ENCODE measurements at regions not wholly inside any gene's neighbourhood (a gene's known extent, or its start where the extent isn't known, plus 50 kb on each side); places are given as distances from the start of the nearest gene placed in this dataset.

DNA sequence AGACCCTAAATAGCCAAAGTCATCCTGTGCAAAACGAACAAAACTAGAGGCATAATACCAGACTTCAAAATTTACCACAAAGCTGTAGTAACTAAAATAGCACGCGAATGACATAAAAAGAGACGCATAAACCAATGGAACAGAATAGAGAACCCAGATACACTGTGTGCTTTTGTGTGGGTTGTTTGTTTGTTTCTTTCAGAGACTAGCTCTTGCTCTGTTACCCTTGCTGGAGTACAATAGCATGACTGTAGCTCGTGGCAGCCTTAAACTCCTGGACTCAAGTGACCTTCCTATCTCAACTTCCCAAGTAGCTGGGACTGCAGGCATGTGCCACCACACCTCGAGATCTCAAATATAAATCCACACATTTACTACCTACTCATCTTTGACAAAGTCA is 1314.6 kb upstream of the GBE1 start:
- no peak for DNase-seq

DNA sequence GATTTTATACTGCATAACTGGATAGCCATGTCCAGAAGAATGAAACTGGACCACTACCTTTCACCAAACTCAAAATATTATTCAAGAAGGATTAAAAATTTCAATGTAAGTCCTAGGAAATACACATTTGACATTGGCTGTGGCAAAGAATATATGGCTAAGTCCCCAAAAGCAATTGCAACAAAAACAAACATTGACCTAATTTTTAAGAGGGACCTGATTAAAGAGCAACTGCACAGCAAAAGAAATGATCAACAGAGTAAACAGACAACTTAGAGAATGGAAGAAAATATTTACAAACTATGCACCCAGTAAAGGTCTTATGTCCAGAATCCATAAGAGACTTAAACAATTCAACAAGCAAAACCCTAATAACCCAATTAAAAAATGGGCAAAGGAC is 1313.0 kb upstream of the GBE1 start:
- no peak for DNase-seq

DNA sequence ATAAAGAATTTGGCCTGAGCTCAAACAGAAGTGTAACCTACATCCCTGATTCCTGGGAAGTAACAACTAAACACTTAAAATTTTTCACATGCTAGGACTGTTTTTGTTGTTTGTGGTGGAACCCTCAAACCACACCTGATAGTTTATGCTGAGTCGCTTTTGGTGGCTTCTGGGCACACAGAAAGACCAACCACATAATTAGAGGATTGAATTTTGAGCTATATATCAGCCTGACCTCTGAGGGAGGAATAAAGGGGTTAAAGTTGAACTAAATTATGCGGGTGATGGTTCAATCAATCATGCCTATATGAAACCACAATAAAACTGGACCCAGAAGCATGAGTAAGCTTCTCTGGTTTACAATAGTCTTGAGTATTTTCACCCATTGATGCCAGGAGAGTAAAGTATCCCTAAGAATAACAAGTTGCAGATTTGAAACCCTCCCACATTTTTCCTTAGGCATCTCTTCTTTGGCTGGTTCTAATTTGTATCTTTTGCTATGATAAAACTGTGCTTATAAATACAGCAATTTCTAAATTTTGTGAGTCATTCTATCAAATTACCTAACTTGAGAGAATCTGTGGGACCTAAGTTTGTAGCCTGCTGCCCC is 1304.5 kb upstream of the GBE1 start:
- no peak for DNase-seq

DNA sequence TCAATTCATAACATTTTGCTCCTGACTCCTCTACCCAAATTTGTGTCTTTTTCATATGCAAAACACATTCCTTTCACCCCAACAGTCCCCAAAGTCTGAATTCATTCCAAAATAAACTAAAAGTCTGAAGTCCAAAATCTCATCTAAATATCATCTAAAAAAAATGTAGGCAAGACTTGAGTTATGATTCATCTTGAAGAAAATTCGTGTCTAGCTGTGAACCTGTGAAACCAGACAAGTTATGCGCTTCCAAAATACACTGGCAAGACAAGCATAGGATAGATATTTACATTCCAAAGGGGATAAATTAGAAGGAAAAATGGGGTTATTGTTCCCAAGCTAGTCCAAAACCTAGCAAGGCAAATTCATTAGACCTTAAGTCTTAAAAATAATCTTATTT is 1302.0 kb upstream of the GBE1 start:
- DNase-seq, result no peak

DNA sequence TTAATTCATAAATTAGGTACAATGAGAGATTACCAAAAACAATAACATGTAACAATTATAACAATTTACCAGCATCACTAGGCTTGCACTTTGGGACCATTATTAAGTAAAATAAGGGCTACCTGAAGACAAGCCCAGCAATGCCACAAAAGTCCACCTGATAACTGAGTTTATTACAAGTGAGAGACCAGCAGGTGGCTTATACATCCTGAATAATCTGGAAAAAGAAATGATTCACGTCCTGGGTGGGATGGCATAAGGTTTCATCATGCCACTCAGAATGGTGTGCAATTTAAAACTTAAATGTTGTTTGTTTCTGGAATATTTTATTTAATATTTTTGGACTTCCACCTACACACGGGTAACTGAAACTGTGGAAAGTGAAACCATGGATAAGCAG is 1287.1 kb upstream of the GBE1 start:
- DNase-seq, result no peak

DNA sequence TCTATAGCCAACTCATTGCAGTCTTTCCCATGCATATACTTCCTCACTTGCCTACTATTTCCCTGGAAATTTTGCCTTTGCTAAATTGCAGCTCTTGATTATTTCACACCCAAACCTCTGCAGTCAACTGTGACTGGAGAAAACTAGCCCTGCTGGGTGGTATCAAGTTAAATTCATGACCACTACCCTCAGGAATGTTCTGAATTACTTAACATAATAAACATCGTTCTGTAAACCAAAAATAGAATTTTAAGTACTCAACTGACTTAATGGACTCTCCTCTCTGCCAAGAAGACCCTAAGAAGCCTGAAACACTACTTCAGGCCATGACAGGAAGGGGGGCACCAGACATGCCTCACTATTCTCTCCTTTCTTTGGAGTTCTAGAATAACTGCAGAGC is 1278.0 kb upstream of the GBE1 start:
- DNase-seq, result no peak

DNA sequence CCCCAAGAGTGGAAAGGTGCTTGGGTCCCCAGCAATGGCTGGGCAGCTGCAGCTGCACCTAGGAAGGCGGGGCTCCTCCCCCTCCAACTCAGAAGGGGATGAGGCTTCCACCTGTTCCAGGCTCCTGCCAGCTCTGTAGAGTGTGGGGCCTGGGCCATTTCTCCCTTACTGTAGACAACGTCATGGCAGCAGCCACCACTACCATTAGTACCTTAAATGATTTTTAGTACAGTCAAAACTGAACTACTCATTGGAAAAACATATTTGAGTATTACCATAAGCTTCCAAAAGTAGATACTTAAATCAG is 1274.2 kb upstream of the GBE1 start:
- no peak for DNase-seq

DNA sequence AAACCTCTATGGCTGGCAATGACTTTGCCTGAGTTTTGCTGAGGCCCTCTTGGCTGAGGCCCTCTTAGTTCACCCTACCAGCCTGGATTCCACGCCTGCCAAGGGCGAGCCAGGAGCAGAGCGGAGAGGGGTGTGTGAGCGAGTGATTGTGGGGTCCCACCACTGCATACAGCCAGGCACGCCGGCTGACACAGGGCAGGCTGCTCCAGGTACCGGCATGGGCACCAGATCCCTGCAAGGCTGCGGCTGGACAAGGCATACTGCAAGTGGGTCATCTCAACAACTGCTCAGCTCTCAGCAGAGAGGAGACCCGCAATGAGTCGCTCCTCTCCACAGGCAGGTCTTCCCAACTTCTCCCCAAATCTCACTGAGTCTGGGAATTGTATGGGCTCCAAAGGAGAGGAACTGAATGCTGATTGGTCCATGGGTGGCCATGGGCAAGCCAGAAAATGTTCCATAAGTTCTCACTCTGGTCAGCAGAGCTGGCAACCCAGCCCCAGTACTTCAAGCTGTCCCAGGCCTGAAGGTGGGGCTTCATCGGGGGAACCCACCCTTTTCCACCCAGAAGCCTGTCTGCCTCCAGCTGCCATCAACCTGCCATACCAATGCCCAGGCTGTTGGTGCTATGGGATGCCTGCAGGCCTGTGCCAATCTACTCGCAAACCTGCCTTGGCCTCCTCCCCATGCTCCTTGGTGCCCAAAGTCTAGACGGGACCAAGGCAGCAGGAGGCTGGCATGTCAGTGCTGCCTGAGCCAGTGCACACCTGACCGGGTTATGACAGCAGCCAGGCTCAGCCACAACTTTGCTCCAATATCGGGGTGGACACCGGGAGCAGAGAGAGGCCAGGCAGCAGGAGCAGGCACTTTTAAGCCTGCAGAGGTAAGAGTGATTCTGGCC is 1273.6 kb upstream of the GBE1 start:
- DNase-seq, result no peak

DNA sequence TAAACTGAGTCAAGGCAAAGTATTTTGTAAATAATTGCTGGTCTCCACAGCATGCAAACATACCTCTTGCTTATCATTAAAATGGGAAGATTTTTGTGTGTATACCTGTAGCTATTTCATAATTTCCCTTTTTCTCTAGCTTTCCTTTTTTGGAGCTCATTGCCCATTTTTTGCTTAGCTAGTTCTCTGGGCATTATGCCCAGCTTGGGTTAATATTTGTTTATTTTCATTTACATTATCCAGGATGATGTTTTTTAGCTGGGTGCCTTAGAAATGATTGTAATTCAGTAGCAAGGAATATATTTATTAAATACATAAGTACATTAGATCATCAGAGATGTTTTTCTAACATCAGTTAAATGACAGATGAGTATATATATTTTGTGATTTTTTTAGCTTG is 1271.7 kb upstream of the GBE1 start:
- no peak for DNase-seq

DNA sequence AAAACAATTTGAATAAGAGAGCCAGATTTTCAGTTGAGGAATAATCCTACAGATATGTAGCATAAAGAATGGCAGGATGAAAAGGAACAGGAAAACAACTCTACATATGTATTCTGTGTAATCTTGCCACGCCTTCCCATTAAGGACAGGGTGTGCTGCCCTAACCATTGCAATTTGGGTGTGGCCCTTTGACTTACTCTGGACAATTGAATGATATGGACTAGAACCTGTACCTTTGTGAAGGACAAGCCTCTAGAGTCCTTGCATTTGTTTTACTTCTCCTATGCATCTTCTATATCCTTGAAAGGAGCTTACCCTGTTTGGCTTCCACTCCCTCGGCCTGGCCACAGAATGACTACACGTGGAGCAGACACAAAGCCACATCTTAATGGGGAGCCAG is 1261.6 kb upstream of the GBE1 start:
- no peak for DNase-seq

DNA sequence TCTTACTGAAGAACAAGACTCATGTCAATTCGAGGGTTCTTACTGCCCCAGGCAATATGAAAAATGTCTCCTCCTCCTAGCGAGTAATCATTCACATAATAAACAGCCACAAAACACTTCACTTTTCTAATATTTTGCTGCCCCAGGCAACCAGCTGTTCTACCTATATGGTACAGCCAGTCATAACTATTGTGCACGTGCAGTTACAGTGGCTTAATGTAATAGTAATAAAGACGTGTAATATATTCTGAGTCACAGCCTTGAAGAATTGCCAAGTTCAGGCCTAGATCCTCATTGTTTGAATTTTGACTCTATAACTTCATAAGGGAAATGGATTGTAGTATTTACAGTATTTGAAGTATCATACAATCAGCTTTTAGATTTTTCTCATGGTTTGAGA is 1250.0 kb upstream of the GBE1 start:
- DNase-seq, result no peak

DNA sequence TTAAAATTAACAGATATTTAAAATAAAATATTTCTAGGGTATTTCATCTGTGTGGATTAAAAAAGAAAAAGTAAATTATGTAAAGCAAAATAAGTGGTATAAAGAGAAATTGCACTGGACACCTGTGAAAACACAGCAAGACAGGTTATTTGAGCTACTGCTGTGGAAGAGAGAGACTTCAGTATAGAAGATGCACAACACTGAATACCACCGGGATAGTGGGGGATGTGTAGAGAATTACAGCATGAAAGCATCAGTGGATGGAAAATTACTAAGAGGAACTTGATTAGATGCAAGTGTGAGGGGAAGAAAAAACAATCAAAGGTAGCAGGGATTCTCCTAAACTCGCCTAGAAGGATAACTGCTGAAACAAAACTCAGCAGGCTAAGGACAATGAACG is 1242.5 kb upstream of the GBE1 start:
- DNase-seq, result no peak

DNA sequence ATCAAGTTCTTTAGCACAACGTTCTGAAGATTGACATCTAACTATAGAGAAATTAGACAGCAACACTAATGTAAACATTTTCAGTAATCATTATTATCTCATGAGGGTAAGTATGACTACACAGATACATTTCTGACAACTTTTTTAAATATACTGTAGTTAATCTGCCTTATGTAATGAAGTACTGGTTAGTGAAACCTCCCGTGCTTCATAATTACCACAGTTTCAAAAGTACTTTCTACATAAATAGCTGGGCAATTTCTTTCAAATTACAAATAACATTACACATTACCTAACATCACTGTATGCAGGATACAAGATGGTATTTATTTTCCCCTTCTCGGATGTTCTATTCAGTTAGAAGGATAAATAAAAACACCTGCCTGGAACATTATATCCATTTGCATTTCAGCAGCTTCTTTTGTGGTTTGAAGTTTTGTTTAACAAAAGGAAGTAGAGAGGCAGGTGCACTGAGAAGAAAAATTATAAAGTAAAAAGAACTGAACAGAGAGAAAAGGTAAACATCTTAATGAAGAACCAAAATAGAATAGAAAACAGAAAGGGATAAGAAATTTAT is 1241.5 kb upstream of the GBE1 start:
- no peak for DNase-seq

DNA sequence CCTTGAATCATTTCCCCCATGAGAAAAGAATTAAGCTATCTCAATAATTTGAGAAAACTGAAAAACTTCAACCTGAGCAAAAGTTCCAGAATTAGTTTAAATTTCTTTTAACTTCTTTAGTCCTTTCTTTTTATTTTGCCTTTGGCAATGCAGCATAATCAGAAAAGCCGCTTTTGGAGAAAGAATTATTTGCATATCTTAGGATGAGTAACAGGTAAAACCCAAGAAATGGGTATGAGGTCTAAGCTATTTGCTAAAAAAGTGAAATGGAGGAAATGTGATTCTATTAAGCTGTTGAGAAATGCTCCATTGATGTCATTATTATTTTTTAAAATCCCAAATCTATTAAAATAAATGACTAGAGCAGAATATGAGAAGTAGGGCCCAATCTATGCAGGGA is 1238.3 kb upstream of the GBE1 start:
- no peak for DNase-seq

DNA sequence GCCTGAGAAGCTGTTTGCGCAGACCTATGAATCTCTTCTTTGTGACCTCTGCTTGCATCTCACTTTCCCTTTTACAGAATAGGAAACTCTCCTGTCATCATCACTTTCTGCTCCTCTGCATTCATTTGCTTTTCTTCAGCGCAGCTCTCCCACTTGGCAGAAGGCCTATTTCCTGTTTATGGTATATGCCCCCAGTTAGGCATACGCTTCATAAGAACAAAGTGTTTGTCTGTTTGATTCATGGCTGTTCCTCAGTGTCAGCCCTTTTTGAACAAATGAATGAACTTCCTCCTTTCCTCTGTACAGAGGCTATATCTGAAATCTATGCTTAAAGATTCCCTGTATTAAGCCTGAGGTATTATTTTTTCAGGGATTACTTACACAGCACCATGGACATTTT is 1216.9 kb upstream of the GBE1 start:
- no peak for DNase-seq

DNA sequence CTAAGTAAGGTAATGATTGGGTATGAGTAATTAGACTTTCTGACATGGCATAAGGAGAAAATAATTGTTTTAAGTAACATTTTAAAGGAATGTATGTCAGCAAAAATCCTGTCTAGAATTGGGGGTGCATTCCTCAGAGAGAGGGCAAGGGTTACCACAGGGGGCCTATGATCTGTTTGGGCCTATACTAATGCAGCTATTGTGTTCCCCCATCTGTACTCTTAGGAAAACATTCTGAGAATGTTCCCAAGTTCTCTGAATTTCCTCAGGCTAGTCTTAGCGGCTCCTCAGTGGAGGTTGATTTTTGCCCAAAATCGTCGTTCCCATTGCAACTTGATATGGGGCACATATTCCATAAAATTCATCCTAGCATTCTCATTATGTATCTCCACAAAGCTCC is 1216.4 kb upstream of the GBE1 start:
- no peak for DNase-seq

DNA sequence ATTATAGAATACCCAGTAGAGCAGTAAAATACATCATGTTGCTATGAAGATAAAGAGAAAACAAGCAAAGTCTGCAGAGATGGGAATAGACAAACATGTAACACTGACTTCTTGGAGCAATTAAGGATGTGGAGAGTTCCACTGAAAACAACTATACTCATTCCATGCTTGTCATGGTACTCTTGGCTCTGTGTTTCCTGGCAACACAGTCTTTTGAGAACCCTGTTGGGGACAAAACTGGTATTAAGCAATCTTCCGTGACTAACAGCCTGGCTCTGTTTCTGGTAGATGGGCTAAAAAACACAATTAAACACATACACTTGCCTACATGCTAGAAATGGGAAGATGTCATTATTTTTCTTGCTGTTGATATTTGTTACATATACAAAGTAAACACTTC is 1212.3 kb upstream of the GBE1 start:
- DNase-seq, result no peak

DNA sequence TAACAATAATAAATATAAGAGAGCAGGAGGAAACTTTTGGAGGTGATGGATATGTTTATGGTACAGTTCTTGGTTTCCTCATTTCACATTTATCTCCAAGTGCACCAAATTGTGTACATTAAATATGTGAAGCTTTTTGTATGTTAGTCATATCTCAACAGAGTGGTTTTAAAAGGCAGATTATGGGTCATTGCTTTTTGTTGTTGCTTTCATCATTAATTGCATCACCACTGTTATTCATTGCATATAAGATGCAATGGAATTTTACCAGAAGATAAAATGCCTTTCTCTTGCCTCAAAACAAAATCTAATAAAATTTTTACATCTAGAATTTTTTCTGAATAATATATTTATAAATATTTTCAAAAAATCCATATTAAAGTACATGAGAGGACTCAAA is 1198.9 kb upstream of the GBE1 start:
- DNase-seq, result no peak

DNA sequence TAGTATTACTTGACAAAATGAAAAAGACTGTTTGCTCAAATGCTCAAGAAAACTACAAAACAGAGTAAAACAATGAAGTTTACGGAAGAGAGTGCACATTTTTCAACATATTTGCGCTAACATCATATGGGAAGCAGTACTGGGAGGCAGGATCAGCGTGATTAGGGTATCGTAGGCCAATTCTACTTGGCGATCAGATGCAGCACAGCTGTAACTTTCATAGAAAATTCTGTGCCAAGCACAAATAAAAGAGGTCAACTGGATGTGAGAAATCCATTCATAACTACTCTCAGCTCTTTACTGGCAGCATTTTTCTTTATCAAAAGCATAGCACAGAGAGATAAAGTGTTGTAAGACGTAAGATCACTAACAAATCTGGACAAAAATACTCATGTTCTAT is 1196.3 kb upstream of the GBE1 start:
- no peak for DNase-seq

DNA sequence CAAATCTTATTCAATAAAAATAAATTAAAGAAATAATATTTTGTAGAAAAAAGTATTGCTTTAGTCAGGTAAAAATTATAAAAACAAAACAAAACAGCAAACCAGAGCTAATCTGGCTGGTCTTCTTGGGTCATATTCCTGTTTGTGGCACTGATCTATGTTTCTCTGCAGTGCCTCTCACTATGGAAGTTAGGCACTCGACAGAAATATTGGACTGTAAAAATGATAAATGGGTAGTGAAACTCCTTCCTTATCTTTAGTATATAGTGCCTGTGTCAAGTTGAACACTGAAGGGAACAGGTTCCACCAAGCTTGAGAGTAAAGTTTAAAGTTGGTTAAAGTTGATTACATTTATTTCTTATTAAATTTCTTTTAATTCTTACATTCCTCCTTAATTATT is 1195.6 kb upstream of the GBE1 start:
- DNase-seq, result no peak

DNA sequence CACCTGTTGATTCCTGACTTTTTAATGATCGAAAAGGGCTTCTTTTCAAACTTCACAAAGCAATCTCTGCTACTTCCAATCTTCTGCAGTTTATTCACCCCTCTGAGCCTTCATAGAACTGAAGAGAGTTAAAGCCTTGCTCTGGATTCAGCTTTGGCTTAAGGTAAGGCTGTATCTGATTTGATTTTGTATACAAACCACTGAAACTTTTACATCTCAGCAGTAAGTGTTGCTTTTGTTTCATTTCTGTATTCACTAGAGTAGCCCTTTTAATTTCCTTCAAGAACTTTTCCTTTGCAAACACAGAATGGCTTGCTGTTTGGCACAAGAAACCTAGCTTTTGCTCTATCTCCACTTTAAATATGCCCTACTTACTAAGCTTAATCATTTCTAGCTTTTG is 1193.0 kb upstream of the GBE1 start:
- no peak for DNase-seq

DNA sequence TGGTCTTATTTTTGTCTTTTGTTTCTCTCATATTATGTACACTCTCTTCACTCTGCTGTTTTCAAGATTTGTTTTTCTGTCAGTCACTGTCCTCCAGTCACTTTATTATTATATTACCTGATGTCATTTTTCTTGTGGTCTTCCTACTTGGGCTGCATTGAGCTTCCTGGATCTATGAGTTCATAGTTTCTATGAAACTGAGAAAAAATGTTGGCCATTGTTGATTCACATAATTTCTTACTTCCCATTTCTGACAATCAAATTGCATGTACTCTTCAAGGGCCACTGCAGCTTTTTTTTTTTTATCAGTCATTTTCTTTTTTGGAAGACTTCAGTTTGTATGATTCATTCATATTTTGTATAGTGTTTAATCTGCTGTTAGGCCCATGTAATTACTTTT is 1180.6 kb upstream of the GBE1 start:
- DNase-seq, result no peak

DNA sequence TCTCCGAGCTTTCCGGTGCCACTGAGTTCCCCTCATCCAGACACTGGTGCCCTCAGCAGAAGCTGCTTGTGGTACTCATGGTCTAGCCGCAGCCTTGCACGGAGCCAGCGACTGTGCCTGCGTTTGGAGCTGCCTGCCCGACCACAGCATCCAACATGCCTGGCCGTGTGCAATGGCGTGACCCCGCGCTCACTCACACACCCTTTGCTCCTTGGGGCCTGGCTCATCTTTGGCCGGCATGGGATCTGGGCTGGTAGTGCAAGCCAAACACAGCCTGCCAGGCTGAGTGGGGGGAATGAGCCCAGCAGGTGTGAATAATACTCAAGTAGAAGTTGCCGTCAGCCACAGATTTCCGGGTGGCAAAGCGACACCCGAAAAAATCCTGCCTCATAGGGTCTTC is 1178.7 kb upstream of the GBE1 start:
- no peak for DNase-seq

DNA sequence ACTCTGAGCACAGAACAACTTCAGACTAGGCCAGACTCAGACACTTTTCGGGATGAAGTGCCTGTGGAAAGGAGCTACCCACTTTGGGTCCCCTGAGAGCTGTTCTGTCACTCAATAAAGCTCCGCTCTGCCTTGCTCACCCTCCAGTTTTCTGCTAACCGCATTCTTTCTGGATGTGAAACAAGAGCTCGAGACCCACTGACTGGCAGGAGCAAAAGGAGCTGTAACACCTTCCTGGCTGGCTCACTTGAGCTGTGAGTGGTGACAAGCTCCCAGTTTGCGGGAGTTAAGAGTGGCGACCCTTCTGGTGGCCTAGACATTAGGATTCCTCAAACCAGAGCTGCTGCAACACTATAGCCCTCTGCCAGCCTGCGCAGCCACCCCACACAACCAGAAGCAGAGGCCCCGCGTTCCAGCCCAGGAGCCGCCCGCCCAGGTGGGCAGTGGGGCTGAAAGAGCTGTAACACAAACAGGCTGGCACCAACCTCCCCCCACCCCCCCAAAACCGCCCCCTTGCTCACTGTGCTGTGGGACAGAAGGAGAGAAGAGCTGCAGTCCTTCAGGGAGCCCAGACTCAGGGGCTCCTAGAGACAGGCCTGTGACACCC is 1178.1 kb upstream of the GBE1 start:
- no peak for DNase-seq

Measured in DMS 273 treated with DMSO at 0.1 percent for 48 hours (cell line).